ENCODE measurements at regions not wholly inside any gene's neighbourhood (a gene's known extent, or its start where the extent isn't known, plus 50 kb on each side); places are given as distances from the start of the nearest gene placed in this dataset.

DNA sequence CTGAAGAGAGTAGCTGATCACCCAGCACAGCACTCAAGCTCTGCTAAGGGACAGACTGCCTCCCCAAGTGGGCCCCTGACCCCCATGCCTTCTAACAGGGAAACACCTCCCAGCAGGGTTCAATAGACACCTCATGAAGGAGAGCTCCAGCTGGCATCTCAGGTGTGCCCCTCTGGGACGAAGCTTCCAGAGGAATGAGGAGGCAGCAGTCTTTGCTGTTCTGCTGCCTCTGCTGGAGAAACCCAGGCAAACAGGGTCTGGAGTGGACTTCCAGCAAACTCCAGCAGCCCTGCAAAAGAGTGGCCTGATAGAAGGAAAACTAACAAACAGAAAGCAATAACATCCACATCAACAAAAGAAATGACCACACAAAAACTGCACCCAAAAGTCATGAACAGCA, 412.8 kb downstream of the PRDM5 start:
- TF ChIP-seq, protein P1, sequence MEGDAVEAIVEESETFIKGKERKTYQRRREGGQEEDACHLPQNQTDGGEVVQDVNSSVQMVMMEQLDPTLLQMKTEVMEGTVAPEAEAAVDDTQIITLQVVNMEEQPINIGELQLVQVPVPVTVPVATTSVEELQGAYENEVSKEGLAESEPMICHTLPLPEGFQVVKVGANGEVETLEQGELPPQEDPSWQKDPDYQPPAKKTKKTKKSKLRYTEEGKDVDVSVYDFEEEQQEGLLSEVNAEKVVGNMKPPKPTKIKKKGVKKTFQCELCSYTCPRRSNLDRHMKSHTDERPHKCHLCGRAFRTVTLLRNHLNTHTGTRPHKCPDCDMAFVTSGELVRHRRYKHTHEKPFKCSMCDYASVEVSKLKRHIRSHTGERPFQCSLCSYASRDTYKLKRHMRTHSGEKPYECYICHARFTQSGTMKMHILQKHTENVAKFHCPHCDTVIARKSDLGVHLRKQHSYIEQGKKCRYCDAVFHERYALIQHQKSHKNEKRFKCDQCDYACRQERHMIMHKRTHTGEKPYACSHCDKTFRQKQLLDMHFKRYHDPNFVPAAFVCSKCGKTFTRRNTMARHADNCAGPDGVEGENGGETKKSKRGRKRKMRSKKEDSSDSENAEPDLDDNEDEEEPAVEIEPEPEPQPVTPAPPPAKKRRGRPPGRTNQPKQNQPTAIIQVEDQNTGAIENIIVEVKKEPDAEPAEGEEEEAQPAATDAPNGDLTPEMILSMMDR (IDR thresholded peaks at IDR 0.05) = no peak
- H3K4me3 ChIP-seq = no peak overlapping the region
- DNase-seq (ENCODE audit: low spot score) = no peak
- H3K27ac ChIP-seq = no peak overlapping the region

DNA sequence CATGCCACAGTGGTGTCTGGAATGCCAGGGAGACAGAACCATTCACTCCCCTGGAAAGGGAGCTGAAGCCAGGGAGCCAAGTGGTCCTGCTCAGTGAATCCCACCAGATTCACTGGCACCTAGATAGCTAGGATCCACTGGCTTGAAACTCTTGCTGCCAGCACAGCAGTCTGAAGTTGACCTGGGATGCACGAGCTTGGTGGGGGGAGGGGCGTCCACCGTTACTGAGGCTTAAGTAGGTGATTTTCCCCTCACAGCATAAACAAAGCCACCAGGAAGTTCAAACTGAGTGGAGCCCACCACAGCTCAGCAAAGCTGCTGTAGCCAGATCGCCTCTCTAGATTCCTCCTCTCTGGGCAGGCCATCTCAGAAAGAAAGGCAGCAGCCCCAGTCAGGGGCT, 413.3 kb downstream of the PRDM5 start:
- H3K27ac ChIP-seq = no peak overlapping the region
- TF ChIP-seq, protein P1 (IDR thresholded peaks at IDR 0.05) = no peak
- no peak for DNase-seq (ENCODE audit: low spot score)
- no peak overlapping the region for H3K4me3 ChIP-seq

DNA sequence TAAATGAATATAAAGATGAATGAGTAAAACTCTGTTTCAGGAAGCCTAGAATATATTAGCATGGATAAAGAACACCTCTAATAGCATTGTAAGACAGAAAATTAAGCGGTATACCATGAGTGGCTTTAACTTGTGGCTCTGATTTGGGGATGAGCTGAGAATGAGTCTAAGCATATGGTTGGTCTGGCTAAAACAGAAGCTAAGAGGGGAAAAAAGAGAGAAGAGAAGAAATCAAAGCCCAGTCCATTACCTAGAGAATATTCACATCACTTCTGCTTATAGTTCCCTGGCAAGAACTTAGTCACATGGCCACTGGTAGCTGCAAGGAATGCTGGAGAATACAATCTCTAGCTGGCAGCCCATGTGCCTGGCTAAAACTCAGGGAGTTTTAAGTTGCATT, 414.5 kb downstream of the PRDM5 start:
- Histone ChIP-seq H3K4me3 (no peak overlapping the region), H3K27ac (no peak overlapping the region)
- DNase-seq (ENCODE audit: low spot score) = no peak
- TF ChIP-seq, protein P1 (IDR thresholded peaks at IDR 0.05) = no peak

DNA sequence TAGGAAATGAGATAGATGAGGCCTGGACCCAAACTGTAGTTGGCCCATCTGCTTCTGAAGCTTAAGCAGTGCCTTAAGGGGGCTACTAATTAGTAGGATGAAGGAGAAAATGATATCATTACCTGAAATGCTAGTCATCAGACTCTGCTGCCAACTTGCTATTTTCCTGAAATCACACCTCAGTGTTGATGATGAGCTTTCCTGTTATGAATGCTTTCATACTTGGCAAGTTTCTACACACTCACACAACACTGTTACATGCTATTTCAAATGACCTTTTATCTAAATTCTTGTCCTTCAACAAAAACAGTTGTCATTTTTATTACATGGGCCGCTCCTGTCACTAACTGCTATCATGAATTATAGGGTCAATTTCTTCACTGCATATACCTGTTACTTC, 416.0 kb downstream of the PRDM5 start:
- DNase-seq (ENCODE audit: low spot score) = no peak
- H3K4me3 ChIP-seq = no peak overlapping the region

DNA sequence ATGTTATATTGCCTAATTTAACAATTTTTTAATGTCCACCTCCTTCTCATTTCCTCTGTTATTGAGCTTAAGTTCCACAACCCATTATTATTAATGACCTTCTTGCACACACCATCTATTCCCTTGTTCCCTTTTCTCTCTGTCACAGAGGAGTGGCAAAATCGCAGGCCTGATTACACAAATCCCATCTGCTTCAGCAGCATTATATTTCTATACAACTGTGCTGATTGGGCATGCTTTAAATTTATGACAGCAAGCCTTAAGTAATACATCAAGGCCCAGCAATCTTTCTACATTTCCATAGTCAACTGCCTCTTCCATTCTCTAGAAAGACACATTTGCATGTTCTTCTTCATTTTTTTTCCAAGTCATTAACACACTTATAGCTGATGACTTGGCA, 423.8 kb downstream of the PRDM5 start:
- no peak overlapping the region for H3K27ac ChIP-seq
- no peak for DNase-seq (ENCODE audit: low spot score)
- TF ChIP-seq, protein P1 (IDR thresholded peaks at IDR 0.05) = no peak

More for the DNA sequence above, 416.0 kb downstream of the PRDM5 start:
- TF ChIP-seq, protein P1 (IDR thresholded peaks at IDR 0.05) = no peak
- no peak overlapping the region for H3K27ac ChIP-seq

DNA sequence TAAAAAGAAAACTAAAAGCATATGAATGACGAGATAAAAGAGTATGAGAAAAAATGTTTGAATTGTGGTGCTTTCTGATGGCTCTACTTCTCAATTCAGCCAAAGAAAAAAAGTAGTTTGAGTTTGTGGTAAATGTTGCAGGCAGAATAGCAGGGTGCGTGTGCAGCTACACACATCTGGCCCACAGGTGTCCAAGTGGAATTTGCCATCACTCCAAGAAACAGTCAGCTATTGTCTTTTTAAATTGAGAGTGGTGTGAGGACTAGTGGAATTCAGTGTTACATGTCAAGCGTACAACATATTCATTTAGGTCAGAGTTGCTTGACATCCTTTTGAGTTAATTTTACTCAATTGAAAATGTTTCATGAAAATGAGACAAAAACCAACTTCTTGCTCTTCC, 424.8 kb upstream of the MAD2L1 start:
- no peak for DNase-seq (ENCODE audit: low spot score)
- TF ChIP-seq, protein P1 (IDR thresholded peaks at IDR 0.05) = no peak
- Histone ChIP-seq H3K27ac (no peak overlapping the region), H3K4me3 (no peak overlapping the region)

More for the DNA sequence above, 423.8 kb downstream of the PRDM5 start:
- H3K4me3 ChIP-seq = no peak overlapping the region

DNA sequence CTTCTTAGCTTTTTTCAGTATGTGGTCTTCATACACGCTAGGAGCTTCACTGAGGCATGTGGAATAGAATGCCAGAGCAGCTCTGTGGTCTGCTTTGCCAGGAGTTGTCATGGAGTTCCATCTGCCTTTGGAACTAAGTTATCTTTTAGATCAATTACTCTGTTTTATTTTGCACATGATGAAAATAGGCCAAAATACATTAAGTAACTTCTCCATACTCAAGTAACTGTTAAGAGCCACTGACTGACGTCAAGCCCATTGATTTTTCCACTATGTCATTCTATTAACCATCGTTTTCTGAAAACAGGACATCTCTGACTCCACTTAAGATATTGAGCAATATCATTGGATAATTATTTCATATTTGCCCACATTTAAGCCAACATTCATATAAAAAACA, 415.1 kb upstream of the MAD2L1 start:
- TF ChIP-seq, protein P1 (IDR thresholded peaks at IDR 0.05) = no peak
- DNase-seq (ENCODE audit: low spot score) = no peak
- H3K4me3 ChIP-seq = no peak overlapping the region
- no peak overlapping the region for H3K27ac ChIP-seq

Data from coronary artery (tissue), 2 donors.